H9 (cell line): ENCODE measurements at regions not wholly inside any gene's neighbourhood (a gene's known extent, or its start where the extent isn't known, plus 50 kb on each side); places are given as distances from the start of the nearest gene placed in this dataset.

Source experiments
- DNase-seq: peaks from one replicate; pipeline ENCODE4 v3.0.0-alpha.2; 2017
- H2AFZ ChIP-seq: one replicate; pipeline ENCODE4 v1.6.1; 2013; ENCODE audit warnings: mild to moderate bottlenecking, low read length, control low read depth, moderate library complexity
- H2AK5ac ChIP-seq: 2 replicates; pipeline ENCODE4 v1.6.1; 2013; ENCODE audit warnings: low read length, control low read depth, mixed read lengths; ENCODE audit not compliant: insufficient read length
- H2BK120ac ChIP-seq: one replicate; pipeline ENCODE4 v1.6.1; 2013; ENCODE audit warnings: low read depth, mild to moderate bottlenecking, low read length, control low read depth, inconsistent platforms; ENCODE audit not compliant: poor library complexity, severe bottlenecking
- H2BK12ac ChIP-seq: 2 replicates; pipeline ENCODE4 v1.6.1; 2013; ENCODE audit warnings: low read length, control low read depth, mixed read lengths, low read depth; ENCODE audit not compliant: insufficient read length
- H2BK15ac ChIP-seq: 2 replicates; pipeline ENCODE4 v1.6.1; 2013; ENCODE audit warnings: low read depth, low read length, control low read depth
- H2BK20ac ChIP-seq: one replicate; pipeline ENCODE4 v1.6.1; 2013; ENCODE audit warnings: low read depth, mild to moderate bottlenecking, low read length, control low read depth, inconsistent platforms; ENCODE audit not compliant: poor library complexity, severe bottlenecking
- H2BK5ac ChIP-seq: 2 replicates; pipeline ENCODE4 v1.6.1; 2013; ENCODE audit warnings: low read length, control low read depth, mixed read lengths; ENCODE audit not compliant: insufficient read length
- H3K14ac ChIP-seq: 2 replicates; pipeline ENCODE4 v1.6.1; 2013; ENCODE audit warnings: low read length, control low read depth; ENCODE audit not compliant: insufficient read depth
- H3K18ac ChIP-seq: 2 replicates; pipeline ENCODE4 v1.6.1; 2013; ENCODE audit warnings: low read depth, mild to moderate bottlenecking, mixed read lengths, low read length, control low read depth; ENCODE audit not compliant: insufficient read length
- H3K23ac ChIP-seq: 2 replicates; pipeline ENCODE4 v1.6.1; 2013; ENCODE audit warnings: low read length, control low read depth, mixed read lengths, low read depth; ENCODE audit not compliant: insufficient read length
- H3K23me2 ChIP-seq: 2 replicates; pipeline ENCODE4 v1.6.1; 2013; ENCODE audit warnings: low read depth, mild to moderate bottlenecking, mixed read lengths, low read length, control low read depth; ENCODE audit not compliant: insufficient read length, poor library complexity, severe bottlenecking
- H3K27ac ChIP-seq: 2 replicates; pipeline ENCODE4 v1.5.1; 2013; ENCODE audit warnings: low read length, control low read depth, mixed read lengths, low read depth; ENCODE audit not compliant: insufficient read length
- H3K27me3 ChIP-seq: 2 replicates; pipeline ENCODE4 v1.6.1; 2013; ENCODE audit warnings: low read length, control low read depth, inconsistent platforms; ENCODE audit not compliant: insufficient read depth
- H3K4ac ChIP-seq: 2 replicates; pipeline ENCODE4 v1.6.1; 2013; ENCODE audit warnings: low read depth, mild to moderate bottlenecking, control low read depth, inconsistent platforms, low read length, moderate library complexity
- H3K4me1 ChIP-seq: 2 replicates; pipeline ENCODE4 v1.6.1; 2013; ENCODE audit warnings: low read length, control low read depth, inconsistent platforms; ENCODE audit not compliant: insufficient read depth
- H3K4me2 ChIP-seq: 2 replicates; pipeline ENCODE4 v1.6.1; 2013; ENCODE audit warnings: low read length, control low read depth, mixed read lengths; ENCODE audit not compliant: insufficient read length, insufficient read depth
- H3K56ac ChIP-seq: 2 replicates; pipeline ENCODE4 v1.6.1; 2013; ENCODE audit warnings: low read depth, mild to moderate bottlenecking, mixed read lengths, low read length, control low read depth; ENCODE audit not compliant: insufficient read length
- H3K79me1 ChIP-seq: 2 replicates; pipeline ENCODE4 v1.6.1; 2013; ENCODE audit warnings: low read depth, mild to moderate bottlenecking, moderate library complexity, low read length, control low read depth, inconsistent platforms; ENCODE audit not compliant: insufficient read depth, poor library complexity, severe bottlenecking
- H3K79me2 ChIP-seq: 2 replicates; pipeline ENCODE4 v1.6.1; 2013; ENCODE audit warnings: low read length, control low read depth, inconsistent platforms; ENCODE audit not compliant: insufficient read depth
- H3K9ac ChIP-seq: 2 replicates; pipeline ENCODE4 v1.6.1; 2013; ENCODE audit warnings: low read length, control low read depth, mixed read lengths; ENCODE audit not compliant: insufficient read length; ENCODE audit errors: extremely low read depth
- H3K9me3 ChIP-seq: one replicate; pipeline ENCODE4 v1.6.1; 2013; ENCODE audit warnings: low read depth, low read length, inconsistent platforms; ENCODE audit not compliant: control insufficient read depth
- H3T11ph ChIP-seq: one replicate; pipeline ENCODE4 v1.6.1; 2013; ENCODE audit warnings: mild to moderate bottlenecking, low read length, control low read depth, inconsistent platforms
- H4K20me1 ChIP-seq: one replicate; pipeline ENCODE4 v1.6.1; 2013; ENCODE audit not compliant: control insufficient read depth, insufficient read length, insufficient read depth
- H4K5ac ChIP-seq: 2 replicates; pipeline ENCODE4 v1.6.1; 2013; ENCODE audit warnings: low read depth, mild to moderate bottlenecking, mixed read lengths, low read length, control low read depth; ENCODE audit not compliant: insufficient read length
- H4K8ac ChIP-seq: replicated peaks from 2 replicates; pipeline ENCODE4 v1.6.1; 2013; ENCODE audit warnings: low read length, control low read depth, mixed read lengths, low read depth; ENCODE audit not compliant: insufficient read length
- H4K91ac ChIP-seq: 2 replicates; pipeline ENCODE4 v1.6.1; 2013; ENCODE audit warnings: low read depth, mild to moderate bottlenecking, moderate library complexity, mixed read lengths, low read length, control low read depth; ENCODE audit not compliant: insufficient read length
- H3K27ac Mint-ChIP-seq, 3 experiments: 2 replicates in 2 of 3; 3 replicates in 1 of 3; pipeline ENCODE4 v1.8.0; 2020 to 2021; ENCODE audit warnings: mixed read lengths in 3 of 3, mild to moderate bottlenecking in 1 of 3, moderate library complexity in 1 of 3
- H3K27me3 Mint-ChIP-seq: 2 replicates; pipeline ENCODE4 v1.8.0; 2021; ENCODE audit warnings: low read depth, mild to moderate bottlenecking, moderate library complexity, mixed read lengths
- H3K36me3 Mint-ChIP-seq, 3 experiments: 2 replicates in 2 of 3; 3 replicates in 1 of 3; pipeline ENCODE4 v1.8.0; 2020 to 2021; ENCODE audit warnings: low read depth in 3 of 3, mixed read lengths in 3 of 3; ENCODE audit not compliant: insufficient read depth in 1 of 3
- H3K4me1 Mint-ChIP-seq, 2 experiments: 2 replicates each; pipeline ENCODE4 v1.8.0; 2020; ENCODE audit warnings: mixed read lengths in 2 of 2
- H3K4me3 Mint-ChIP-seq, 2 experiments: 2 replicates in 1 of 2; 3 replicates in 1 of 2; pipeline ENCODE4 v1.8.0; 2020 to 2021; ENCODE audit warnings: mild to moderate bottlenecking in 2 of 2, mixed read lengths in 2 of 2, moderate library complexity in 1 of 2
- H3K9me3 Mint-ChIP-seq, 2 experiments: 2 replicates in 1 of 2; 3 replicates in 1 of 2; pipeline ENCODE4 v1.8.0; 2020; ENCODE audit warnings: mild to moderate bottlenecking in 2 of 2, mixed read lengths in 2 of 2, moderate library complexity in 1 of 2
- WGBS: extraction: QIAGEN DNeasy Blood & Tissue Kit; methylation state at CpG from one replicate; pipeline ENCODE4 v1.1.7; 2013; ENCODE audit warnings: missing lambda C conversion rate, low lambda C conversion rate, mixed read lengths; ENCODE audit not compliant: insufficient read length; ENCODE audit errors: extremely low coverage; 5-methylcytosine and 5-hydroxymethylcytosine counted together
- TF ChIP-seq, protein P1 (sequence below): fragments of 200-600 bp; sonication (generic); conservative IDR thresholded peaks from 3 replicates; pipeline ENCODE4 v1.8.0; 2021; ENCODE audit warnings: antibody characterized with exemption, mild to moderate bottlenecking

DNA sequence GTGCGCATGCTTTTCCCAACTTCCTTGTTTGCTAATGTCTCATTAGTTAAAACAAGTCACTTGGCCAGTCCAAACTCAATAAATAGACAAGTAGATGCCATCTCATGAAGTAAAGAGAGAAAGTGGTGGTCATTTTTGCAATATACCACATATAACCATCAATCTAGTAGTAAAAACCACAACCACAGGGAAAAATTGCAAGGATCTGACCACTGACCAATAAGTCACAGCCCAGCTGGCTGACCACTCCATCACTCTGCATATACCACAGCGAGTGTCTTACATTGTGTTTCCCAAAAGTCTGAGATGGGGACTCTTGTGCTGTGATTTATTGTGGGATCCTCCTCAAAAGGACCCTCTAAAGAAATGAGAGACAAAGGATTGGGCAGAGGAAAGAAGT lies 76.0 kb downstream of the FH start:
- H3K14ac ChIP-seq, result no peak overlapping the region
- H2AK5ac ChIP-seq, result no peak overlapping the region
- H2BK20ac ChIP-seq, result no peak overlapping the region
- no peaks in the 10 kb centered on the region; the same call in 1 of the 2 replicates for H3K27me3 Mint-ChIP-seq
- peaks cover 0 to 11% of the 10 kb centered on the region in 2 experiments; a peak in 1 of 4 replicates for H3K4me1 Mint-ChIP-seq
- TF ChIP-seq, protein P1, sequence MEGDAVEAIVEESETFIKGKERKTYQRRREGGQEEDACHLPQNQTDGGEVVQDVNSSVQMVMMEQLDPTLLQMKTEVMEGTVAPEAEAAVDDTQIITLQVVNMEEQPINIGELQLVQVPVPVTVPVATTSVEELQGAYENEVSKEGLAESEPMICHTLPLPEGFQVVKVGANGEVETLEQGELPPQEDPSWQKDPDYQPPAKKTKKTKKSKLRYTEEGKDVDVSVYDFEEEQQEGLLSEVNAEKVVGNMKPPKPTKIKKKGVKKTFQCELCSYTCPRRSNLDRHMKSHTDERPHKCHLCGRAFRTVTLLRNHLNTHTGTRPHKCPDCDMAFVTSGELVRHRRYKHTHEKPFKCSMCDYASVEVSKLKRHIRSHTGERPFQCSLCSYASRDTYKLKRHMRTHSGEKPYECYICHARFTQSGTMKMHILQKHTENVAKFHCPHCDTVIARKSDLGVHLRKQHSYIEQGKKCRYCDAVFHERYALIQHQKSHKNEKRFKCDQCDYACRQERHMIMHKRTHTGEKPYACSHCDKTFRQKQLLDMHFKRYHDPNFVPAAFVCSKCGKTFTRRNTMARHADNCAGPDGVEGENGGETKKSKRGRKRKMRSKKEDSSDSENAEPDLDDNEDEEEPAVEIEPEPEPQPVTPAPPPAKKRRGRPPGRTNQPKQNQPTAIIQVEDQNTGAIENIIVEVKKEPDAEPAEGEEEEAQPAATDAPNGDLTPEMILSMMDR, result no peak
- no peak overlapping the region for H3K9ac ChIP-seq
- H2BK120ac ChIP-seq, result no peak overlapping the region
- no CpG with 5 or more reads among the region's 2 CpGs for WGBS
- H3K18ac ChIP-seq, result no peak overlapping the region
- H3K4me1 ChIP-seq, result peaks cover 8% of the 10 kb centered on the region; the same call in 1 of the 2 replicates
- H3K27me3 ChIP-seq, result no peaks in the 10 kb centered on the region
- H3K4me3 Mint-ChIP-seq, result no peak overlapping the region
- no peak overlapping the region for H3K23ac ChIP-seq
- H3K27ac Mint-ChIP-seq, result no peak overlapping the region
- DNase-seq, result no peak
- H2BK5ac ChIP-seq, result no peak overlapping the region
- H3K23me2 ChIP-seq, result no peaks in the 10 kb centered on the region
- no peaks in the 10 kb centered on the region for H3K79me2 ChIP-seq
- H4K8ac ChIP-seq, result no peak overlapping the region
- H3T11ph ChIP-seq, result no peak overlapping the region
- H4K5ac ChIP-seq, result no peak overlapping the region
- H3K56ac ChIP-seq, result no peak overlapping the region
- peaks cover 14 to 34% of the 10 kb centered on the region in 2 experiments for H3K9me3 Mint-ChIP-seq
- no peak overlapping the region for H2AFZ ChIP-seq
- H3K4me2 ChIP-seq, result no peak overlapping the region
- H3K79me1 ChIP-seq, result no peaks in the 10 kb centered on the region
- peaks cover 15% of the 10 kb centered on the region for H3K9me3 ChIP-seq
- peaks cover 4 to 22% (median 7%) of the 10 kb centered on the region in 3 experiments for H3K36me3 Mint-ChIP-seq
- H3K27ac ChIP-seq, result no peak overlapping the region
- no peak overlapping the region for H2BK15ac ChIP-seq
- no peak overlapping the region for H4K91ac ChIP-seq
- H2BK12ac ChIP-seq, result no peak overlapping the region
- H4K20me1 ChIP-seq, result no peaks in the 10 kb centered on the region
- H3K4ac ChIP-seq, result no peak overlapping the region
